OCI-LY3 (cell line): ENCODE measurements at regions not wholly inside any gene's neighbourhood (a gene's known extent, or its start where the extent isn't known, plus 50 kb on each side); places are given as distances from the start of the nearest gene placed in this dataset.

Source experiments
- H2AFZ ChIP-seq: fragments of 200-600, 300-600 bp; shearing (Covaris generic); 2 replicates; pipeline ENCODE4 v1.6.0; 2014; ENCODE audit warnings: antibody characterized with exemption, low read depth, low read length
- H3K27ac ChIP-seq: fragments of 200-600, 300-600 bp; sonication (generic); 2 replicates; pipeline ENCODE4 v1.5.1; 2014; ENCODE audit warnings: mild to moderate bottlenecking, low read length, moderate library complexity, mixed read lengths
- H3K27me3 ChIP-seq: fragments of 200-600, 300-600 bp; sonication (generic); 2 replicates; pipeline ENCODE4 v1.6.1; 2014; ENCODE audit warnings: low read depth, low read length, mixed read lengths
- H3K36me3 ChIP-seq: fragments of 200-600, 300-600 bp; sonication (generic); replicated peaks from 2 replicates; pipeline ENCODE3; 2014; ENCODE audit warnings: low read depth, low read length, mixed read lengths
- H3K4me1 ChIP-seq: fragments of 300-600, 200-600 bp; sonication (generic); 2 replicates; pipeline ENCODE4 v1.6.1; 2014; ENCODE audit warnings: low read length, mixed read lengths
- H3K4me2 ChIP-seq: fragments of 200-600, 300-600 bp; sonication (generic); 2 replicates; pipeline ENCODE4 v1.6.1; 2014; ENCODE audit warnings: low read length, mixed read lengths
- H3K4me3 ChIP-seq: fragments of 300-600, 200-600 bp; sonication (generic); 2 replicates; pipeline ENCODE4 v1.5.1; 2014; ENCODE audit warnings: antibody characterized with exemption, mild to moderate bottlenecking, low read length, moderate library complexity
- H3K79me2 ChIP-seq: fragments of 300-600, 200-600 bp; shearing (Covaris generic); 2 replicates; pipeline ENCODE4 v1.6.1; 2014; ENCODE audit warnings: mild to moderate bottlenecking, low read length, mixed read lengths
- H3K9ac ChIP-seq: fragments of 300-600, 200-600 bp; shearing (Covaris generic); 2 replicates; pipeline ENCODE4 v1.6.0; 2014; ENCODE audit warnings: mild to moderate bottlenecking, low read length, moderate library complexity
- H3K9me3 ChIP-seq: fragments of 200-600, 300-600 bp; shearing (Covaris generic); 2 replicates; pipeline ENCODE4 v1.6.1; 2014; ENCODE audit warnings: low read length, mixed read lengths; ENCODE audit not compliant: insufficient read depth
- H4K20me1 ChIP-seq: fragments of 200-600, 300-600 bp; sonication (generic); 2 replicates; pipeline ENCODE4 v1.6.1; 2016; ENCODE audit warnings: low read length, mixed read lengths; ENCODE audit not compliant: insufficient read depth
- EZH2phosphoT487 ChIP-seq: fragments of 200-600 bp; shearing (Covaris generic); IDR thresholded peaks from 2 replicates; pipeline ENCODE4 v1.6.1; 2018; ENCODE audit warnings: antibody characterized with exemption, mixed run types, low read depth
- TF ChIP-seq, protein P1 (sequence below): fragments of 200-600, 300-600 bp; sonication (generic); IDR thresholded peaks from 2 replicates; pipeline ENCODE4 v1.5.1; 2014; ENCODE audit warnings: antibody characterized with exemption, low read length, low read depth

DNA sequence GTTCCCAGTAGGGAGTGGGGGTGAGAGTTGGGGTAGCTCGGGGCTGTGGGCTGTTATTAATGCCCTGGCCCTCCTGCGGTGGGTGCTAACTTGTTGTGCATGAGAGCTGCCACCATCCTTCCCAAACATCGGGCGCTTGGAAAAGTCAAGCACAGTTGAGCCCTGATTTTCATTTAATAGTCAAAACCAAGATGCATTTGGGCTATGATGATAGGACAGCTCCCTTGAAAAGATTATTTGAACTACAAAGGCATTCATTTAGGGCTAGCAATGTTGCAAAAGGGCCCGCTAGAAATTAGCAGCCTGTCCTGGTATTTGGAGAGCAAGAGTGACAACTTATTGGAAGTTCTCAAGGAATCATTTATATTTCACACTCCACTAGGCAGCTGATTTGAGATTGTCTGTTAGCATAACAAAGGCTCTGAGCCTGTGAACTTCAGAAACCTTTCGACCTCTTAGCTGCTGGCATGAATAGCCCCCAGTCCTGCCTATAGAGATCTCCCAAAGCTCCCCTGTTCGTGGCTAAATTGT lies 128.2 kb upstream of the TMEM161B start:
- Histone ChIP-seq H3K36me3 (no peaks in the 10 kb centered on the region), H2AFZ (peak overlapping the region; percentile 58; the same call in 1 of the 2 replicates), H3K9ac (no peak overlapping the region), H3K79me2 (no peaks in the 10 kb centered on the region), H3K4me3 (peak overlapping the region; percentile 79; the same call in 1 of the 2 replicates), H3K4me1 (no peaks in the 10 kb centered on the region), H4K20me1 (no peaks in the 10 kb centered on the region), H3K4me2 (peak overlapping the region; percentile 96), H3K27me3 (no peaks in the 10 kb centered on the region), H3K9me3 (no peaks in the 10 kb centered on the region), H3K27ac (no peak overlapping the region)
- TF ChIP-seq, protein P1, sequence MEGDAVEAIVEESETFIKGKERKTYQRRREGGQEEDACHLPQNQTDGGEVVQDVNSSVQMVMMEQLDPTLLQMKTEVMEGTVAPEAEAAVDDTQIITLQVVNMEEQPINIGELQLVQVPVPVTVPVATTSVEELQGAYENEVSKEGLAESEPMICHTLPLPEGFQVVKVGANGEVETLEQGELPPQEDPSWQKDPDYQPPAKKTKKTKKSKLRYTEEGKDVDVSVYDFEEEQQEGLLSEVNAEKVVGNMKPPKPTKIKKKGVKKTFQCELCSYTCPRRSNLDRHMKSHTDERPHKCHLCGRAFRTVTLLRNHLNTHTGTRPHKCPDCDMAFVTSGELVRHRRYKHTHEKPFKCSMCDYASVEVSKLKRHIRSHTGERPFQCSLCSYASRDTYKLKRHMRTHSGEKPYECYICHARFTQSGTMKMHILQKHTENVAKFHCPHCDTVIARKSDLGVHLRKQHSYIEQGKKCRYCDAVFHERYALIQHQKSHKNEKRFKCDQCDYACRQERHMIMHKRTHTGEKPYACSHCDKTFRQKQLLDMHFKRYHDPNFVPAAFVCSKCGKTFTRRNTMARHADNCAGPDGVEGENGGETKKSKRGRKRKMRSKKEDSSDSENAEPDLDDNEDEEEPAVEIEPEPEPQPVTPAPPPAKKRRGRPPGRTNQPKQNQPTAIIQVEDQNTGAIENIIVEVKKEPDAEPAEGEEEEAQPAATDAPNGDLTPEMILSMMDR: no peak
- TF ChIP-seq EZH2phosphoT487: no peak

DNA sequence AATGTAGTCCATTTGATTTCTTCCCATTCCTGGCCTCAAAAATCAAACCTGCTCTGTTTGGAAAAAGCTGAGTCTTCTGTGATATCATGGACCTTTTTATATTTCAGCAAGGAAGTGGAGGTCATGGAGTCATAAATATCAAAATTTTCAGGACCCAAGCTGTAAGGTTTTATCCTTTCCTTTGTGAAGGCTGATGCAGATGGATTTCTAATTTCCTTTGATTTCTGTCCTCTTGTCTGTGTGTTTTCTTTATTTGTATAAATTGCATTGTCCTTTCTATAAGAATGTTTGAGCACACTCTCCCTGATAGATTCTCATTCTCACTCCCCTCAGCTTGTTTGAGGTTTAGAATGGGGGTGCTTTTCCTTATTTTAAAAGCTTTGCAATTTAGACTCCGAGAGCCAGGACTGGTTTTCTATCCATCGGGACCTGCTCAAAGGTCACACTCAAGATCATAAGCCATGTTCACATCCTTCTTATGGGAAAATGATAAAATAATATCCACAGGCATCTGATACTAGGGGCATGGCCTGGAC lies 127.4 kb upstream of the TMEM161B start:
- no peak for TF ChIP-seq EZH2phosphoT487
- TF ChIP-seq, protein P1: no peak
- no peaks in the 10 kb centered on the region for H4K20me1 ChIP-seq
- H3K27me3 ChIP-seq: no peaks in the 10 kb centered on the region
- no peaks in the 10 kb centered on the region for H3K79me2 ChIP-seq
- no peak overlapping the region for H3K4me2 ChIP-seq
- H3K36me3 ChIP-seq: no peaks in the 10 kb centered on the region
- no peaks in the 10 kb centered on the region for H3K9me3 ChIP-seq
- H3K4me1 ChIP-seq: no peaks in the 10 kb centered on the region
- no peak overlapping the region for H3K27ac ChIP-seq
- H3K9ac ChIP-seq: no peak overlapping the region
- no peak overlapping the region for H3K4me3 ChIP-seq
- H2AFZ ChIP-seq: no peak overlapping the region

DNA sequence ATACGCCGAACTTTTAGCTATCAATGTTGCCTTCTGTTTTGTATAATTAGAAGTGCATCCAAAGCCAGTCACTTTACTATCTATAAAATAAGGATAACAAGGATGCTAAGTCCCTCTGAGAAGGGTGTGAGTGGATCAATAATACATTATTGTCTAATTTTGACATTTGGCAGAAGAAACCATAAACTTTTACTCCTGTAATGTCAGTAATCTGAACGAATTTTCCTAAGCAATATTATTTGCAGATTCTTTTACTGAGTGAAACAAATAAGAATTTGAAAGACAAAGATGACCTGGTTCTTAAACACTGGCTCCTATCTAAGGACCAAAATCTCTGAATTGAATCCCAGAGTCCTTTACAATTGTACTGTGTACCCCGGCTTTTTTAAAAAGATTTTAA lies 126.6 kb upstream of the TMEM161B start:
- Histone ChIP-seq H3K36me3 (no peaks in the 10 kb centered on the region), H3K9ac (no peak overlapping the region), H4K20me1 (no peaks in the 10 kb centered on the region), H3K4me3 (no peak overlapping the region), H3K4me1 (no peaks in the 10 kb centered on the region), H3K27ac (no peak overlapping the region), H2AFZ (no peak overlapping the region), H3K9me3 (no peaks in the 10 kb centered on the region), H3K27me3 (no peaks in the 10 kb centered on the region), H3K4me2 (no peak overlapping the region), H3K79me2 (no peaks in the 10 kb centered on the region)
- TF ChIP-seq, protein P1: no peak
- no peak for TF ChIP-seq EZH2phosphoT487

DNA sequence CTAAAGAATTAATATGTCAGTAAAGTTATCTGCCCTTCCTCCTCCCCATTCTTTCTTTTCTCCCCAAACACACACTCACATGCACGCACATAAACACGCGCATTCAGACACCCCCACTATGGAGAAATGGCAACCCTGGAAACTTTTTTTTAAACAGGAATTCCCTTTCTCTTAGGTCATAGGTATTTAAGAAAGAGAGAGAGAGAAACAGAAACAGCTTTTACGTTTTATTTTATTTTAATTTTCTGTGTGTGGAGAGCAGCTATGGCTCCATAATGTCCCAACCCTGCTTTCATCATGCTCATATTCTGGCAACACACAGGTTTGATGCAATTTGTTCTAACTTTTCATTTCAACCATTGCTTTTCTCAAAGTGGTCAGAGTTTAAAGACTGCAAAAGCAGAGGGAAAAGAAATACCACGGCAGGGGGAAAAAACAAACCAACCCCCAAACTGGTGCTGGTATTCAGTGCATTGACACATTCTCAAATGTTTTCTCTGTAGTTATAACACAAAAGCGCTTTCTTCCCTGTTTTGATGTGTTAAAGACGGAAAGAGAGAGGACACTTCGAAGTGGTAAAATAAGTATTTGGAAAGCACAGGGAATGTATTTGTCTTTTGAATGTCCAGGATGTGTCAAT lies 126.0 kb upstream of the TMEM161B start:
- H3K27me3 ChIP-seq: no peaks in the 10 kb centered on the region
- no peak overlapping the region for H3K4me2 ChIP-seq
- no peaks in the 10 kb centered on the region for H3K4me1 ChIP-seq
- no peaks in the 10 kb centered on the region for H3K79me2 ChIP-seq
- TF ChIP-seq EZH2phosphoT487: no peak
- TF ChIP-seq, protein P1: no peak
- no peak overlapping the region for H3K9ac ChIP-seq
- H3K27ac ChIP-seq: no peak overlapping the region
- H4K20me1 ChIP-seq: no peaks in the 10 kb centered on the region
- H3K36me3 ChIP-seq: no peaks in the 10 kb centered on the region
- H3K4me3 ChIP-seq: no peak overlapping the region
- H2AFZ ChIP-seq: no peak overlapping the region
- H3K9me3 ChIP-seq: no peaks in the 10 kb centered on the region
